Nephron (organoid): ENCODE measurements at regions not wholly inside any gene's neighbourhood (a gene's known extent, or its start where the extent isn't known, plus 50 kb on each side); places are given as distances from the start of the nearest gene placed in this dataset.
"Not testable (repeated sequence)": the region's sequence is repeated elsewhere in the genome, so short reads cannot be mapped to it uniquely, and the experiment has no call there.

Experiments used
- H3K27ac Mint-ChIP-seq, 3 experiments: 2 replicates each; pipeline ENCODE4 v1.8.0; 2020; ENCODE audit warnings: mixed read lengths in 3 of 3, mild to moderate bottlenecking in 2 of 3, moderate library complexity in 1 of 3
- H3K27me3 Mint-ChIP-seq: 2 replicates; pipeline ENCODE4 v1.8.0; 2021; ENCODE audit warnings: low read depth, mild to moderate bottlenecking, moderate library complexity, mixed read lengths
- H3K36me3 Mint-ChIP-seq: 2 replicates; pipeline ENCODE4 v1.8.0; 2020; ENCODE audit warnings: low read depth, mixed read lengths
- H3K4me1 Mint-ChIP-seq: 2 replicates; pipeline ENCODE4 v1.8.0; 2020; ENCODE audit warnings: mixed read lengths
- H3K4me3 Mint-ChIP-seq, 3 experiments: 2 replicates each; pipeline ENCODE4 v1.8.0; 2020; ENCODE audit warnings: mild to moderate bottlenecking in 3 of 3, mixed read lengths in 3 of 3, moderate library complexity in 2 of 3
- H3K9me3 Mint-ChIP-seq: 2 replicates; pipeline ENCODE4 v1.8.0; 2020; ENCODE audit warnings: mixed read lengths
- TF ChIP-seq, protein P1 (sequence below), 3 experiments: fragments of 200-600 bp; sonication (generic); IDR thresholded peaks; one replicate each; pipeline ENCODE4 v1.5.0; 2021; ENCODE audit warnings: antibody characterized with exemption in 3 of 3; ENCODE audit not compliant: unreplicated experiment in 3 of 3

DNA sequence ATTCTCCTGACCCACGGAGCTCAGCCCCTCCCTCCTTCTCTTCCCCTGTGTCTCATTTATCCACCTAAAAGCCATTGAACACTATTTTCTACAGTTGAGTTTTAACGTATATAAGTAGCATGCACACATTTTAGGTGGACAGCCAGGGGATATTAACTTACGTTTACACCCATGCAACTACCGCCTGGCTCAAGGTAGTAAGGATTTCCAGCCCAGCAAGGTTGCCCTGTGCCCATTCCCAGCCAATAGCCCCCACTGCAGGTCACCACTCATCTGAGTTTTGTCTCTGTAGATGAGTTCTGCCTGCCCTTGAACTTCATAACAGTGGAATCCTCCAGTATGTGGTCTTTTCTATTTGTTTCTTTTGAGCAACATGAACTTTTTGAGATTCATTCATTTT lies 65.4 kb downstream of the SMIM38 start:
- peaks cover 10% of the 10 kb centered on the region for H3K27me3 Mint-ChIP-seq
- H3K36me3 Mint-ChIP-seq: peaks cover 2% of the 10 kb centered on the region
- H3K9me3 Mint-ChIP-seq: peaks cover 23% of the 10 kb centered on the region

DNA sequence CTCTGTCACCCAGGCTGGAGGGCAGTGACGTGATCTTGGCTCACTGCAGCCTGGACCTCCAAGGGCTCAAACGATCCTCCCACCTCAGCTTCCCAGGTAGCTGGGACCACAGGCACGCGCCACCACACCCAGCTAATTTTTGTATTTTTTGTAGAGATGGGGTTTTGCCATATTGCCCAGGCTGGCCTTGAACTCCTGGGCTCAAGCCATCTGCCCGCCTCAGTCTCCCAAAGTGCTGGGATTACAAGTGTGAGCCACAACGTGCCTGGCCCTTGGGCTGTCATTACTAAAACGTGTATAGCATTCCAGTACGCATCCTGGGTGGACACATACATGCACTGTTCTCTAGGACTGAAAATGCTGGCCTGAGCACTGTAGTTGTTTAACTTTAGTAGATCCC lies 65.9 kb downstream of the SMIM38 start:
- not testable (repeated sequence) for H3K4me3 Mint-ChIP-seq, H3K36me3 Mint-ChIP-seq, H3K27ac Mint-ChIP-seq, H3K4me1 Mint-ChIP-seq
- Mint-ChIP-seq H3K27me3 (peaks cover 15% of the 10 kb centered on the region), H3K9me3 (peaks cover 28% of the 10 kb centered on the region)

More for the DNA sequence above, 65.4 kb downstream of the SMIM38 start:
- no peak overlapping the region for H3K4me3 Mint-ChIP-seq
- H3K4me1 Mint-ChIP-seq: no peaks in the 10 kb centered on the region
- no peak overlapping the region for H3K27ac Mint-ChIP-seq
- TF ChIP-seq, protein P1, sequence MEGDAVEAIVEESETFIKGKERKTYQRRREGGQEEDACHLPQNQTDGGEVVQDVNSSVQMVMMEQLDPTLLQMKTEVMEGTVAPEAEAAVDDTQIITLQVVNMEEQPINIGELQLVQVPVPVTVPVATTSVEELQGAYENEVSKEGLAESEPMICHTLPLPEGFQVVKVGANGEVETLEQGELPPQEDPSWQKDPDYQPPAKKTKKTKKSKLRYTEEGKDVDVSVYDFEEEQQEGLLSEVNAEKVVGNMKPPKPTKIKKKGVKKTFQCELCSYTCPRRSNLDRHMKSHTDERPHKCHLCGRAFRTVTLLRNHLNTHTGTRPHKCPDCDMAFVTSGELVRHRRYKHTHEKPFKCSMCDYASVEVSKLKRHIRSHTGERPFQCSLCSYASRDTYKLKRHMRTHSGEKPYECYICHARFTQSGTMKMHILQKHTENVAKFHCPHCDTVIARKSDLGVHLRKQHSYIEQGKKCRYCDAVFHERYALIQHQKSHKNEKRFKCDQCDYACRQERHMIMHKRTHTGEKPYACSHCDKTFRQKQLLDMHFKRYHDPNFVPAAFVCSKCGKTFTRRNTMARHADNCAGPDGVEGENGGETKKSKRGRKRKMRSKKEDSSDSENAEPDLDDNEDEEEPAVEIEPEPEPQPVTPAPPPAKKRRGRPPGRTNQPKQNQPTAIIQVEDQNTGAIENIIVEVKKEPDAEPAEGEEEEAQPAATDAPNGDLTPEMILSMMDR (IDR thresholded peaks at IDR 0.05; ENCODE audit: unreplicated experiment in 3 of 3): no peak

- Mint-ChIP-seq H3K4me3 (no peak overlapping the region), H3K4me1 (no peaks in the 10 kb centered on the region), H3K36me3 (peaks cover 4% of the 10 kb centered on the region), H3K9me3 (peaks cover 32% of the 10 kb centered on the region), H3K27me3 (peaks cover 31% of the 10 kb centered on the region), H3K27ac (no peak overlapping the region)
- TF ChIP-seq, protein P1 (IDR thresholded peaks at IDR 0.05; ENCODE audit: unreplicated experiment in 3 of 3): no peak
Observed at GRCh38 chr11:69227271-69227670, 66.7 kb upstream of the MYEOV start.

GRCh38 chr11:69229511-69229910 lies 64.4 kb upstream of the MYEOV start:
- H3K27ac Mint-ChIP-seq: no peak overlapping the region

DNA sequence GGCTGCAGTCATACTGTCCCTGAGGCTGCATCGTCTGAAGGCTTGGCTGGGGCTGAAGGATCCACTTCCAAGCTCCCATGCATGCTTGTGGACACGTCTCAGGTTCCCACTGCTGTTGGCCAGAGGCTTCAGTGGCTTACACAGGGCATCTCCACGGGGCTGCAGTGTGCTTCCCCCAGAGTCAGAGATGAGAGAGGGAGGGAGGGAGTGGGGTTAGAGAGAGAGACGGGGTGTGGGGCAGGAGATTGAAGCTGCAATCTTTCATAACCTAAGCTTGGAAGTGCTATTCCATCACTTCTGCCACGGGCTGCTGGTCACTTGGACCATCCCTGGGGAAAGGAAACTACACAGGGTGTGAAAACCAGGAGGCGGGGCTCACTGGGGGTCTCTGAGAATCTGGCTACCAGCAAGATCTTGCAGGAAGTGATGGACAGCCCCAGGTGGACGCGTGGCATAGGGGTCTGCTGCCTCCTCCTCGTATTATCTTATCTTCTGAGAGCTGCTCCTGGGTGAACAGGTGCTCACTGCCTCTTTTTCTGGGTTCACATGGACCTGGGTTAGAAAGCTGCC lies 63.0 kb upstream of the MYEOV start:
- H3K4me3 Mint-ChIP-seq: no peak overlapping the region
- H3K4me1 Mint-ChIP-seq: no peaks in the 10 kb centered on the region
- TF ChIP-seq, protein P1 (IDR thresholded peaks at IDR 0.05; ENCODE audit: unreplicated experiment in 3 of 3): no peak
- H3K27me3 Mint-ChIP-seq: peaks cover 41% of the 10 kb centered on the region
- H3K9me3 Mint-ChIP-seq: peaks cover 18% of the 10 kb centered on the region
- no peak overlapping the region for H3K27ac Mint-ChIP-seq
- peaks cover 3% of the 10 kb centered on the region for H3K36me3 Mint-ChIP-seq

More at GRCh38 chr11:69229511-69229910, 64.4 kb upstream of the MYEOV start:
- Mint-ChIP-seq H3K36me3 (peaks cover 4% of the 10 kb centered on the region), H3K27me3 (peaks cover 46% of the 10 kb centered on the region), H3K4me3 (no peak overlapping the region), H3K9me3 (peaks cover 32% of the 10 kb centered on the region), H3K4me1 (no peaks in the 10 kb centered on the region)
- TF ChIP-seq, protein P1 (IDR thresholded peaks at IDR 0.05; ENCODE audit: unreplicated experiment in 3 of 3): no peak

- no peak overlapping the region for H3K27ac Mint-ChIP-seq
- H3K9me3 Mint-ChIP-seq: peaks cover 12% of the 10 kb centered on the region
- peak overlapping the region in 1 of 3 experiments; percentile 2 for H3K4me3 Mint-ChIP-seq
- H3K36me3 Mint-ChIP-seq: no peaks in the 10 kb centered on the region
- peaks cover 35% of the 10 kb centered on the region for H3K27me3 Mint-ChIP-seq
- TF ChIP-seq, protein P1 (IDR thresholded peaks at IDR 0.05; ENCODE audit: unreplicated experiment in 3 of 3): no peak
- no peaks in the 10 kb centered on the region for H3K4me1 Mint-ChIP-seq
Observed at GRCh38 chr11:69231466-69232018, 62.4 kb upstream of the MYEOV start.
